Inflammatory macrophage treated with lipopolysaccharide for 4 hours (primary cell): ENCODE measurements at regions not wholly inside any gene's neighbourhood (a gene's known extent, or its start where the extent isn't known, plus 50 kb on each side); places are given as distances from the start of the nearest gene placed in this dataset.
"Not testable (repeated sequence)": the region's sequence is repeated elsewhere in the genome, so short reads cannot be mapped to it uniquely, and the experiment has no call there.

Source experiments
- DNase-seq: peaks from one replicate; pipeline ENCODE4 v3.0.0-alpha.2; 2020

DNA sequence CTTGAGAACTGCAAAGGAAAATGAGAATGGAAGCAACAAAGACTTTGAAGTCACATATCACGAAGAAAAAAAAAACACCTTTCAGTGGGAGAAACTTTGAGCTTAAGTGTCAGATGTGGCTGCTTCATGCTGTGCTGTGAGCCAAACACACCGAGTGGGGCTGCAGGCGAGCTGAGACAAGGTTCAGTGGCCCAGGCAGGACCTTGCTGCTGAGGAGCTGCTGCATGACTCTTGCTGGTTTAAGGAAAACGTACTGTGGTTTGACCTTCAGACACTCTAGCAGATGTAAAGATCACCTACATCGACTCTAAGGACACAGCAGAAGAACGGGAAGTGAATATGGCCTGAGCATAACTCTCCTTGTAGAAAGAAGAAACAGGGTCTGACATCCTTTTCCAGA is 118.1 kb upstream of the OR4E1 start:
- DNase-seq, result no peak

DNA sequence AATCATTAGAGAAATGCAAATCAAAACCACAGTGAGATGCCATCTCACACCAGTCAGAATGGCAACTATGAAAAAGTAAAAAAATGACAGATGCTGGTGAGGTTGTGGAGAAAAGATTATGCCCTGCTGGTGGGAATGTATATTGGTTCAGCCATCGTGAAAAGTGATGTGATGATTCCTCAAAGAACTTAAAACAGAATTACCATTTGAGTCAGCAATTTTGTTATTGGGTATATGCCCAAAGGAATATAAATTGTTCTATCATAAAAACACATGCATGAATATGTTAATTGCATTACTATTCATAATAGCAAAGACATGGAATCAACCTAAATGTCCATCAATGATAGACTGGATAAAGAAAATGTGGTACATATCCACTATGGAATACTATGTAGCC is 115.1 kb upstream of the OR4E1 start:
- DNase-seq, result not testable (repeated sequence)

DNA sequence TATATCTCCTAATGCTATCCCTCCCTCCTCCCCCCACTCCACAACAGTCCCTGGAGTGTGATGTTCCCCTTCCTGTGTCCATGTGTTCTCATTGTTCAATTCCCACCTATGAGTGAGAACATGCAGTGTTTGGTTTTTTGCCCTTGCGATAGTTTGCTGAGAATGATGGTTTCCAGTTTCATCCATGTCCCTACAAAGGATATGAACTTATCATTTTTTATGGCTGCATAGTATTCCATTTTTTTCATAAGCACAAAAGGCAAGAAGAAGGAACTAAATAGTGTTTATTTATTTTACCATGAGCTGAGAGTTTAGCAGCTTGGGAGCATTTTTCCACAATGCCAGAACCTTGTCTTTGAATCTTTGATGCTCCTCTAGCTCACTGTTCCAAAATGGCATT is 113.6 kb upstream of the OR4E1 start:
- DNase-seq, result not testable (repeated sequence)

DNA sequence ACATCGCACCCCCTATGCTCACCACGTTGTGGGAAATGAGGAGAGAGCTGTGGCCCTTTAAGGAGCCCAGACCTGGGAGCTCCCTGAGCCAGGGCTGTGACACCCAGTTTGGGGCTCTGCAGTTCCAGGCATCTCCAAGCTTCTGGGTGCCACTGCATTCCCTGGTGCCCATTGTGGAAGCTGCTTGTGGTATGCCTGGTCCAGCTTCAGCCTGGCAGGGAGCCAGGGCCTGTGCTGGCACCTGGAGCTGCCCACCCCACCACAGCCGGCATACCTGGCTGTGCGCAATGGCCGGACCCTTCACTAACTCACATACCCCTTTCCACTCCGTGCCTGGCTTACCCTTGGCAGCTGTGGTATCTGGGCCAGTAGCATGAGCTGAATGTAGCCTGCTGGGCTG is 107.9 kb upstream of the OR4E1 start:
- DNase-seq, result no peak

DNA sequence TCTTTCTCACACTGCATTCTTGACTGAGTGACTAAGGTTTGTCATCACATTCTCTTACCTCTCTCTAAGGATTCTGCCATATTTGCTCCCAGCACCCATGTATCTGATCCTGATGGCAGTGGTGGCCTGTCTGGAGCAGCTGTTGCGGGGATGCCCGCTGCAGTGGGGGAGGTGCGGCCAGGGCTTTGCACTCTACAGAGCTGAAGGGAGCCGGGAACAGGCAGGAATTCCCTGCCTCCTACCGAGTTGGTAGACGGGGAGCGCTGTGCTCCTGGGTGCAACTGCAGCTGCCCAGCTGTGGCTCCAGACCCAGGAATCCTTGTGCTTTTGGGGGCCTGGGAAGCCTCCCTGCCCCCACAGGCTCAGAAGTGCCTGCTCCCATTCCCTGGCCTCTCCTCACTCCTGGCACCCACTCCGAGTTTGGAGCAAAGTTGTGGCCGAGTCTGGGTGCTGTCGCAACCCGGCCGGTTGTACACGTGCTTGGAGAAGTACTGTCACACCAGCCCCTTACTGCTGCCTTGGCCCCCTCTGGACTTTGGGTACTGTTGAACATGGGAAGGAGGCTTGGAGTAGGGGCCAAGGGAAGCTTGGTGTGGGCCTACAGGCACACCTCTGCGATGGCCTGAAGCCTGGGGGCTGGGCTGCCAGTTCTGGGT is 106.9 kb upstream of the OR4E1 start:
- DNase-seq, result no peak

DNA sequence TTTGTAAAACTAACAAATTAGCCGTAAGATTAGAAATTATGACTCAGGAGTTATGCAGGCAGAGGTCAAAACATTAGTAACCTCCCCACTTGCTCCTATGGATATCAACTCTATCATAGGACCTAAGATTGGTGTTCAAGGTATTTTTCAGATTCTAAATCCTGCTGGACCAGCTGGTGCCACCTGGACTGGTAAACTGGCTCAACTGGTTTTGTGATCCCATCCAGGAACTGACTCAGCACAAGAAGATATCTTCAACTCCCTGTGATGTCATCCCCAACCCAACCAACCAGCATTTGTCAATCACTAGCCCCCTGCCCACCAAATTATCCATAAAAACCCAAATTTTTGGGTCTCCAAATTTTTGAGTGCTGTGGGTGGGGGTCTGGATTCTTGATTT is 98.1 kb upstream of the OR4E1 start:
- no peak for DNase-seq

DNA sequence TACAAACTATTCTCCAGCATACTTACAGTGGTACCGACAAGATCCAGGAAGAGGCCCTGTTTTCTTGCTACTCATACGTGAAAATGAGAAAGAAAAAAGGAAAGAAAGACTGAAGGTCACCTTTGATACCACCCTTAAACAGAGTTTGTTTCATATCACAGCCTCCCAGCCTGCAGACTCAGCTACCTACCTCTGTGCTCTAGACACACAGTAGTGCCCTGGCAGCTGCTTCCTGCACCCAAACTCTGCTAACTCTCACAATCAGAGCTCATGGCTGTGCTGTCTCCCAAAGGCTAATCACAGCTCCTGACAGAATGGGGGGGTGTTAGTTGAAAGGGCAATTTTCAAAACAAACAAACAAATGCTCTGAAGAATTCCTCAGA is 95.2 kb upstream of the OR4E1 start:
- DNase-seq, result no peak

DNA sequence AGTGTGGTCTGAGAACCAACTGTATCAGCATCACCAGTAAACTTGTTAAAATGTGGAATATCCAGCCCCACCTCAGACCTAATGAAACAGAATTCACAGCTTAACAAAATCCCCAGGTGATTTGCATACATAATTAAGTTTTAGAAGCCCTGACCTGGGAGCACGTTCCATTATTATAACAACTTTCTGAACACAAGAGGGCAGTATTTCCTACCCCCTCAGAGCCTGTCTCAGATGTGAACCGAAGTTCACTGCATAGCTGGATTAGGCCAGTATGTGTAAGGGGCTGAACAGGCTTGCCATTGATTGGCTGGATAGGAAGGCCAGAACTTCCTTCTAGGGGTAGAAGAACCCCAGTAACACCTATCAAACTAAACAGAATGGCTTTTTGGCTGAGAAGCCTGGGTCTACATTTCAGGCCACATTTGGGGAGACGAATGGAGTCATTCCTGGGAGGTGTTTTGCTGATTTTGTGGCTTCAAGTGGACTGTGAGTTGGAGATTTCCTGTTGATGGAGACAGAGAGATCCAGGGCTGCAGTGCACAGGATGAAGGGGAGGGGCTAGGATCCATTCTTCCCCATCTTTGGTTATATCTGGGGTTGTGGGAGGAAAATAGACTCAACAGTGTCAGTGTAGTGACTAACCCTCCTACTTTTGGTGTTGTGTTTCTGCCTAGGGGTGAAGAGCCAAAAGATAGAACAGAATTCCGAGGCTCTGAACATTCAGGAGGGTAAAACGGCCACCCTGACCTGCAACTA is 94.7 kb upstream of the OR4E1 start:
- DNase-seq, result peak; percentile 6

DNA sequence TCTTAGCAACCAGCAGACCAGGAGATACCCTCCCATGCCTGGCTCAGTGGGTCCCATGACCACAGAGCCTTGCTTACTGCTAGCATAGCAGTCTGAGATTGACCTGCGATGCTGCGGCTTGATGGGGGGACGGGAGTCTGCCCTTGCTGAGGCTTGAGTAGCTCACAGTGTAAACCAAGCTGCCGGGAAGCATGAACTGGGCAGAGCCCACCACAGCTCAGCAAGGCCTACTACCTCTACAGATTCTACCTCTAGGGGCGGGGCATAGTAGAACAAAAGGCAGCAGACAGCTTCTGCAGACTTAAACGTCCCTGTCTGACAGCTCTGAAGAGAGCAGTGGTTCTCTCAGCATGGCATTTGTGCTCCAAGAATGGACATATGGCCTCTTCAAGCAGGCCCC is 86.7 kb upstream of the OR4E1 start:
- not testable (repeated sequence) for DNase-seq

DNA sequence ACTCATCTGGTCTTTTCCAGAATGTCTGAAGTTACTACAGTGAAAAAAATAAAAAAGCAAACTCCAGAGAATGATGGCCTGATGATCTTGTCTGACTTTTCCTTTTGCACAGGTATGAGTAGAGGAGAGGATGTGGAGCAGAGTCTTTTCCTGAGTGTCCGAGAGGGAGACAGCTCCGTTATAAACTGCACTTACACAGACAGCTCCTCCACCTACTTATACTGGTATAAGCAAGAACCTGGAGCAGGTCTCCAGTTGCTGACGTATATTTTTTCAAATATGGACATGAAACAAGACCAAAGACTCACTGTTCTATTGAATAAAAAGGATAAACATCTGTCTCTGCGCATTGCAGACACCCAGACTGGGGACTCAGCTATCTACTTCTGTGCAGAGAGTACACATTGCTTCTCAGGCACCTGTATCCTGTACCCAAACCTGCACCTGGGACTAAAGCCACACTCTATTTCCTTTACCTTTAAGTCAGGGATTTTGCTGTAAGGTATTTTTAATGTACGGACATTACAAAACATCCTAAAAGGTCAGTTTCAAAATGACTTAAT is 75.8 kb upstream of the OR4E1 start:
- DNase-seq, result no peak

DNA sequence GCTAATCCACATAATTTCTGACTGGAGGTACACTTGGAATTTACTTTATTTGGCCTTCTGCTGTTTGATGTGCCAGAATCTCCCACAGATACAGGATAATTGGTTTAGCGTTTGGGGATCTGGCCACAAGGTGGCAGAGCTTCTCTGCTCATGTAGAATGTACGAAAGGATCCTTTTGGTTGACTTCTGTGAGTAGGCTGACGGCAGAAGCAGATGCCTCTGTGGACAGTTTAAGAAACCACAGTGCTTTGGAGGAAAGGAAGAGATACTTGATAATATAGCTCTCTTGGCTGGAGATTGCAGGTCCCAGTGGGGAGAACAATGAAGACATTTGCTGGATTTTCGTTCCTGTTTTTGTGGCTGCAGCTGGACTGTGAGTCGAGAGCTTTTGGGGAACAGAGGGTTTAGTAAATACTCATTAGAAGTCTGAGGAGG is 75.3 kb upstream of the OR4E1 start:
- peak; percentile 26 for DNase-seq

DNA sequence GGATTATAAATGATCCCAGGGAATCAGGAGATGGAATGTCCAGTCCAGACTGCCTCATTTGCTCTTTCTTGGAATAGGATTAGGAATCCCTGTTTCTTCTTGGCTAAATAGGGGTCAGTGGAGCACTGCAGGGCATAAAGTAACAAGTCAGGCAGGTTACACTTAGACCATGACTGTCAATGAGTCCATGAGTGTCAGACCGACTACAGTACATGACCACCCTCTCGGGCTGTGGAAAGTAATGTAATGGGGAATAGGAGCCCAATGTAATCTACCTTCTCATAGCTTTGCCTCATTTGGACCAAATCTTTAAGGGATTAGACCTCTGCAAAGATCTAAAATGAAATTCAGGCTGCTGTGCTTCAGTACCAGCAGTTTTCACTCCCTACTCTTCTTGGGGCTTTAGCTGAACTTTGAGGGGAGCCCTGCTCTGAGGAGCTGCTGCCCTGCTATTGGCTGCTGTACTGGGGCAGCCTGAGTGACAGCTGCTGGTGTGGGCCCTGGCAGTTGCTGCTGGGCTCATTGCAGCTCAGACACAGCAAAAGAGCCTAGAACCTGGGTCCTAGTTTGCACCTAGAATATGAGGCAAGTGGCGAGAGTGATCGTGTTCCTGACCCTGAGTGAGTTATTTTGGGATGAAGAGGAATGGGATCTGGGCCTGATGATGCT is 62.2 kb upstream of the OR4E1 start:
- no peak for DNase-seq

DNA sequence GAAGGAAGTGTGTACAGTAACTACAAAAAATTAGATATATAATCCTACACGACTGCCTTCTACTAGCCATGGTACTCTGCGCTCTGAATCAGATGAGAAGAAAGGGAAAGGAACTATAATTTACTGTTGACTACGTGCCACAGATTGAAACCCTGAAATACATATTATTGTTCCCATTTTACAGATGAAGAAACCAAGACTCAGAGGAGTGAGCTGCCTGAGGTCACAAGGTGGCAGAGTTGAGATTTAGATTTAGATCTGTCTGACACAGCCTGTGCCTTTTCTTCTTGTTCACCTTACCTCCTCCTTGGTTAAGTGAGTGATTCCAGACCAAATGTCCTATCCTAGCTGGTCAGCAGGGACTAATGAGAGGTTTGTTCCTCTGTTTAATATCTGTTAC is 61.6 kb upstream of the OR4E1 start:
- no peak for DNase-seq

DNA sequence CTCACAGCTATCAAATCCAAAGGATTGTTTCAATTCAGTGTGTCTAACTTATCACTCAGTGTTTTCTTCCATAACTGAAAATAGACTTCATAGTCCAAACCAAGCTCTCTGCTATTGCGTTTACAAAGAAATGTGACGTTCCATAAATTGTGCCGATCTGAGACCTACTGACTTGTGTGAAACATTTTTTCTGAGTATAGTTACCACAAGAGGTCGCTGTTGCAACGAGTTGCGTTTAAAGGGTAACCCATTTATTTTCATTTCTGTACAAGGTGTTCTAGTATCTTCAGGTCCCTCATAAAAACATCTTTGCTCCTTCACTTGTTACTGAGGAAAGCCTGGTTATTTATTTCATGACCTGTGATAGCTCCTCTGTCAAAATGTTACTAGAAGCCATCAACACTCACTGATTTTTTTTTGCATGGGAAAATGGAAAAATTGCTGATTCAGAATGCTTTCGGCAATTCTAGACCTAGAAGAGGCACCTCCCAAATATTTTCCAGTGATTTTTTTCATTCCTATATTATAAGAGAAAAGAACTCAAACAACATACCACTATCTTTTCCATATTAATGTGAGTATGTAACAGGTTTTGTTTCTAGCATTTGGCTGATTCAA is 60.9 kb upstream of the OR4E1 start:
- peak; percentile 60 for DNase-seq

DNA sequence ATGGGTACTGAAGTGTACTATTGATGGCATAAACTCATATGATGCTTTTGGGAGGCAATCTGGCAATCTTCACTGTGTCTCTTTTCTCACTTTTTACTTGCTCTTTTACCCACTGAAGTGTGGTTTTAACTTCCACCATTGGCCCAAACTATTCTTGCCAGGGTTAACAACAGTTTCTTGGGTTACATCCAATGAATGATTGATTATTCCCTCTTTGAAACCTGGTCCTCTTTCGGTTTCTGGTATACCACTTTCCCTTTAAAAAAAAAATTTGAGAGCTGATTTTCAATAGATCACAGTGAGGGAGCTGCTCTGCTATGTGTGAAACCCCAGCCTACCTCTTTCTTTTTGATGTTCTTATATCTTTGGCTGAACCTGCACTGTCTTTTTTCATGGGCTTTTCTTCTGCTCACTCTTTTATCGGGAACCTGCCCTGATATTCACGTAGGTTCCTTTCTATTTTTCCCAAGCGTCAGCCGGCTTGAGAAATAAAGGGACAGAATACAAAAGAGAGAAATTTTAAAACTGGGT is 56.1 kb upstream of the OR4E1 start:
- no peak for DNase-seq

DNA sequence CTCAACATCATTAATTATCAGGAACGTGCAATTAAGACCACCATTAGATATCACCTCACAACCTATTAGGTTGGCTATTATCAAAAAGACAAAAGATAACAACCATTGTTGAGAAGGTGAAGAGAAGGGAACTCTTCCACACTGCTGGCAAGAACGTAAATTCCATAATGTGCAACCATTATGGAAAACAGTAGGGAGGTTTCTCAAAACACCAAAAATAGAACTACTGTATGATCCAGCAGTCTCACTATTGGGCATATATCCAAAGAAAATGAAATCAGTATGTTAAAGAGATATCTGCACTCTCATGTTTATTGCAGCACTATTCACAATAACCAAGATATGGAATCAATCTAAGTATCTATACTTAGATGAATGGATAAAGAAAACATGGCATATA is 51.6 kb upstream of the OR4E1 start:
- DNase-seq, result no peak

DNA sequence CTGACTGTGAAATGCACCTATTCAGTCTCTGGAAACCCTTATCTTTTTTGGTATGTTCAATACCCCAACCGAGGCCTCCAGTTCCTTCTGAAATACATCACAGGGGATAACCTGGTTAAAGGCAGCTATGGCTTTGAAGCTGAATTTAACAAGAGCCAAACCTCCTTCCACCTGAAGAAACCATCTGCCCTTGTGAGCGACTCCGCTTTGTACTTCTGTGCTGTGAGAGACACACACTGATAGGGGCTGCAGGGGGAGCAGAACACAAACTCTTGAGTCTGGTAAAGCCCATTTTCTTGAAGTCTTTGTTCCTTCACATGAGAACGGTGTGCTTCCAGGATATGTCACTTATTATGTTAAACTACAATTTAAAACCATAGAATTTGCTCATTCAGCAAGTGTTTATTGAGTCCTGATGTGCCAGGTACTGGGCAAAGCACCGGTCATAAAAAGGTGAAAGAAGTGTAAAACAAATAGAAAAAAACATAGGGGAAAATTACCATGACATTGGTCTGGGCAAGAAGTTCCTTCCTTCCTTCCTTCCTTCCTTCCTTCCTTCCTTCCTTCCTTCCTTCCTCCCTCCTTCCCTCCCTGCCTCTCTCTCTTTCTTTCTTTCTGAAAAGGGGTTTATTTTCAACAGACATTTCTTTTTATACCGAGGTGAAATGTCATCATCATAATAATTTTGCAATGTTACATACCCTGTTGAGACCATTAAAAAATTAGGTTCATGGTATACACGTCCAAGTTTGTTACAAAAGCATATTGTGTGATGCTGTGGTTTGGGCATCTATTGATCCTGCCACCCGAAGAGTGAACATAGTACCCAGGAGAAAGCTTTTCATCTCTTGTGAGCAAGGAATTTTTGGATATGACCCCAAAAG is 50.7 kb upstream of the OR4E1 start:
- DNase-seq, result no peak

DNA sequence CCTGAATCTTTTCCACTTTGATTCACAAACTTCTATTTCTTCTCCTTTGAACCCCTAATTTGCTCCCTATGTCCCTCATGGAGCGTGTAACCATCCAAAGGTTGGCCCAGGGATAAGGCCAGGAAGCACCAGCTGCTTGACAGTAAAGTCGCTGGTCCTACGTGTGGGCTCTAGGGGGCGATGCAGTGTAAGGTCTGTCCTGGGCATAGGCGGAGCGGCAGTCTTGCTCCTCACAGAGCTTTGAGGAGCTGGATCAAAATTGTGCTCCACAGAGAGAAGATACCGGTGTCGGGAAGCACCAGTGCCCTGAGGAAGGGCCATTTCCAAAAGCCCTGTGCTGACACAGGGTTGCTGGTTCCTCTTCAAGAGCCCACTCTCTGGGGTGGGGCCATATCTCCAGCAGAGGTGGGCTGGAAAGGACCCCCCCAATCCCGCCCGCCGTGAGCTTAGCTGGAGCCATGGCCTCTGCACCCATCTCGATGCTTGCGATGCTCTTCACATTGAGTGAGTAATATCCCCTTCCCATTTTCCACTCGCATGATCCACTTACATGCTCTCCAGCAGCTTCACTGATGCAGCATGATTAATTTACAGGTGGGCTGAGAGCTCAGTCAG is 49.9 kb upstream of the OR4E1 start:
- DNase-seq, result no peak
